Gastrocnemius medialis (tissue), 4 donors: ENCODE measurements at regions not wholly inside any gene's neighbourhood (a gene's known extent, or its start where the extent isn't known, plus 50 kb on each side); places are given as distances from the start of the nearest gene placed in this dataset.

Experiments used
- POLR2A ChIP-seq, 2 donors: fragments of 450-650 bp; IDR thresholded peaks; one replicate each; pipeline ENCODE4 v1.6.1; 2017; ENCODE audit warnings: antibody characterized with exemption in 2 of 2, mild to moderate bottlenecking in 2 of 2, moderate library complexity in 2 of 2
- TF ChIP-seq, protein P1 (sequence below), 5 experiments: fragments of 450-650 bp in 3 of 5; fragments of 200-600 bp in 2 of 5; sonication (generic) in 2 of 5; IDR thresholded peaks in 4 of 5; conservative IDR thresholded peaks in 1 of 5; 1 replicate in 4 of 5; 2 replicates in 1 of 5; pipeline ENCODE4 v1.5.1; 2016 to 2019; ENCODE audit warnings: antibody characterized with exemption in 5 of 5, mild to moderate bottlenecking in 3 of 5, moderate library complexity in 3 of 5

DNA sequence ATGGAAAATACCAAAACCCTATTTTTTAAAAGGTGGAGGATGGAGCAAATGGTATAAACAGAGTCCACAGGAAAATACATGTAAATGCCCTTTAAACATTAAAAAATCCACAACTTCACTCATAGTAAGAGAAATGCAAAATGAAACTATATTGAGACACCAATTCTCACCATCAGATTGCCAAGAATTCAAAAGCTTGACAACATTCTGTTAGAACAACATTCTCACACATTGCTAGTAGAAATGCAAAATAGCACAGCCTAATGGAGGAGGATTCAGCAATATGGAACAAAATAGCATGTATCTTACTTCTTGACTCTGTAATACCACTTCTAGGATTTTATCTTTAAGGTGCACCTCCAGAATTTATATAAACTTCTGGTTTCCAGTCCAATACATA lies 351.8 kb downstream of the NXPE2 start:
- TF ChIP-seq, protein P1, sequence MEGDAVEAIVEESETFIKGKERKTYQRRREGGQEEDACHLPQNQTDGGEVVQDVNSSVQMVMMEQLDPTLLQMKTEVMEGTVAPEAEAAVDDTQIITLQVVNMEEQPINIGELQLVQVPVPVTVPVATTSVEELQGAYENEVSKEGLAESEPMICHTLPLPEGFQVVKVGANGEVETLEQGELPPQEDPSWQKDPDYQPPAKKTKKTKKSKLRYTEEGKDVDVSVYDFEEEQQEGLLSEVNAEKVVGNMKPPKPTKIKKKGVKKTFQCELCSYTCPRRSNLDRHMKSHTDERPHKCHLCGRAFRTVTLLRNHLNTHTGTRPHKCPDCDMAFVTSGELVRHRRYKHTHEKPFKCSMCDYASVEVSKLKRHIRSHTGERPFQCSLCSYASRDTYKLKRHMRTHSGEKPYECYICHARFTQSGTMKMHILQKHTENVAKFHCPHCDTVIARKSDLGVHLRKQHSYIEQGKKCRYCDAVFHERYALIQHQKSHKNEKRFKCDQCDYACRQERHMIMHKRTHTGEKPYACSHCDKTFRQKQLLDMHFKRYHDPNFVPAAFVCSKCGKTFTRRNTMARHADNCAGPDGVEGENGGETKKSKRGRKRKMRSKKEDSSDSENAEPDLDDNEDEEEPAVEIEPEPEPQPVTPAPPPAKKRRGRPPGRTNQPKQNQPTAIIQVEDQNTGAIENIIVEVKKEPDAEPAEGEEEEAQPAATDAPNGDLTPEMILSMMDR (IDR thresholded peaks at IDR 0.05 in 4 of 5, conservative IDR thresholded peaks at IDR 0.05 in 1 of 5): no peak
- TF ChIP-seq POLR2A (IDR thresholded peaks at IDR 0.05): no peak
